22Rv1 (cell line): ENCODE measurements at regions not wholly inside any gene's neighbourhood (a gene's known extent, or its start where the extent isn't known, plus 50 kb on each side); places are given as distances from the start of the nearest gene placed in this dataset.

Experiments used
- ZFX ChIP-seq: fragments of 450-650 bp; IDR thresholded peaks from 2 replicates; pipeline ENCODE4 v1.6.1; 2017; ENCODE audit warnings: antibody characterized with exemption, borderline replicate concordance
- TF ChIP-seq, protein P1 (sequence below): fragments of 450-650 bp; IDR thresholded peaks from 2 replicates; pipeline ENCODE4 v1.5.1; 2017; ENCODE audit warnings: mild to moderate bottlenecking

DNA sequence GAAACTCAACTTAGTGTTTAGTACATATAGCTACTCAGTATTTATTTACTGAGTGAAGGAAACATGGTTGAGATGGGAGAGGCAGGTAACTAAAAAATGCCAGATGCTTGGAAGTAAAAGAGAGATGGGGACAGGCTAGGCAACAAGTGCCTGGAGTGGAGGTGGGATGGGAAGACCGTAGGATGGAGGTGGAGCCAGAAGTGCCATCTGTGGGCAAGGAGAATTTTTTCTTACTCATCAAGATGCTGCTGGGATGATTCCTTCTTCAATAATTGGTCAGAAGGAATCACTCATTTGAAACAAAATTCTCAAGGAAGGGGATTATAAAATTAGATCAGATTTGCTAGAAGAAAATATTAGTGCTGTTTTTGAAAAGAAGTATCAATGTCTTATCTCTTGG is 72.9 kb downstream of the IFI44 start:
- TF ChIP-seq, protein P1, sequence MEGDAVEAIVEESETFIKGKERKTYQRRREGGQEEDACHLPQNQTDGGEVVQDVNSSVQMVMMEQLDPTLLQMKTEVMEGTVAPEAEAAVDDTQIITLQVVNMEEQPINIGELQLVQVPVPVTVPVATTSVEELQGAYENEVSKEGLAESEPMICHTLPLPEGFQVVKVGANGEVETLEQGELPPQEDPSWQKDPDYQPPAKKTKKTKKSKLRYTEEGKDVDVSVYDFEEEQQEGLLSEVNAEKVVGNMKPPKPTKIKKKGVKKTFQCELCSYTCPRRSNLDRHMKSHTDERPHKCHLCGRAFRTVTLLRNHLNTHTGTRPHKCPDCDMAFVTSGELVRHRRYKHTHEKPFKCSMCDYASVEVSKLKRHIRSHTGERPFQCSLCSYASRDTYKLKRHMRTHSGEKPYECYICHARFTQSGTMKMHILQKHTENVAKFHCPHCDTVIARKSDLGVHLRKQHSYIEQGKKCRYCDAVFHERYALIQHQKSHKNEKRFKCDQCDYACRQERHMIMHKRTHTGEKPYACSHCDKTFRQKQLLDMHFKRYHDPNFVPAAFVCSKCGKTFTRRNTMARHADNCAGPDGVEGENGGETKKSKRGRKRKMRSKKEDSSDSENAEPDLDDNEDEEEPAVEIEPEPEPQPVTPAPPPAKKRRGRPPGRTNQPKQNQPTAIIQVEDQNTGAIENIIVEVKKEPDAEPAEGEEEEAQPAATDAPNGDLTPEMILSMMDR: no peak
- TF ChIP-seq ZFX: no peak
